Activated effector memory CD4-positive, alpha-beta T cell treated with anti-CD3 and anti-CD28 coated beads, Interleukin-2, amount 50 U/mL, for 16 hours (primary cell): ENCODE measurements at regions not wholly inside any gene's neighbourhood (a gene's known extent, or its start where the extent isn't known, plus 50 kb on each side); places are given as distances from the start of the nearest gene placed in this dataset.
"Not testable (repeated sequence)": the region's sequence is repeated elsewhere in the genome, so short reads cannot be mapped to it uniquely, and the experiment has no call there.

Source experiments
- DNase-seq: peaks from one replicate; pipeline ENCODE4 v3.0.0-alpha.2; 2020

DNA sequence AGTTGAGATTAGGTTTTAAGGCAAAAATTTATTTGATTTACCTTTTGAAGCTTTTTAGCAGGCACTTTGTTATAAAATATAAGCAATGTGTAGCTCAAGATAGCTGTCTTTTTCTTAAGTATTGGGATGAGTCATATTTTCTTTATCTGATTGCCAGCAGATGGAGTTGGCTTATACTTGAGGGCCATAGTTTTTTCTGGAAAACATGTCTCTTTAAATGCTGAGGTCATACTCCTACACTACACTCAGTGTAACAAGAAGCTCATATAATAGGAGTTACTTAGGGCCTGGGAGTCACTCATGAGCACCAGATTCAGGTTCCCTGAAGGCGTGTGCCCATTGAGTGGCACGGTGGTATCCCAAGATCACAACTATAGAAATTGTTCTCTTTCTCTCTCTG, 579.8 kb downstream of the EDEM1 start:
- no peak for DNase-seq

DNA sequence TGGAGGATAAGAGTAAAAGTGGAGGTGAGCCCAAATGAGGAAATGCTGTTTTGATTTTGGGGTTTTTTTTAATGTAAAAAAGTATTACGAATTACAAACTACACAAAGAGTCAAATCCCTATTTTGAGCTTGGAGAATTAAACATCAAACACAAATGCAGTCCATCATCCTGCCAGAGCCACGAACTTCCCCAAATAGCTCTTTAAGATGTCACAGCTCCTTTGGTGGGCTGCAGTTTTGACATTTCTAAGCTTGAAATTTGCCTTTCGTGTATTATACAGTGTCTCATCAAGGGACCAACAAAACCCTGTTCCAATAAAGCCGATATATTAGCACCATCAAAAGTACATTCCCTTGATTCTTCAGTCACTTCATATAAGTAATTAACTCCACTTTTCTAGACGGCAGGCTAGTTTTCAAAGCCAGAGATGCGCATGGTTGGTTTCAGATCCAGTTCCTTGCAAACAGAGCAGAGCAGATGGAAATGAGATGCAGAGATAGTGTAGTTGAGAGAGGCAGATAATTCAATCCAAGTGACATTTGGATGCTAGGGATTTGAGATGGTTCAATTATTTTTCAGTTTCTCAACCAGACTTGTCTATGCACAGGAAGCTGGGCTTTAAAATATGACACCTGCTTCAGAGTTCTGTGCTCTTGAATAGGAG, 580.9 kb downstream of the EDEM1 start:
- DNase-seq: no peak

DNA sequence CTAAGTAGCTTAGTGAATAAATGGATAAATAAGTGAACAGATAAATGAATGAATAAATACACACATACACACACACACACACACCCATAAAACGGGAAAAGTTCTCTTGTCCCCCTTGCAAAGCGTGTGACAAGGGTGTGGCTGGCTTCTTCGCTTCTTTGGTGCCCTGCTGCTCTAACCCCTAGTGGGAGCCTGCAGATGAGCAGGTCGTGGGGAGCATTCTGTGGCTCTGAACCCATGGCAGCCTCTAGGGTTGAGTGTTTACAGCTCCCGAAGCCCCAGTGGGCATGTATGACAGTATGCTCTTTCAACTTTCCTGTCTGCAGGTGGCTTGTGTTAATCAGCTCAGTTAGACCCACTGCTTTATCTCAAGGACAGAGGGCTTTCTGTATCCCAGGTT, 582.3 kb downstream of the EDEM1 start:
- no peak for DNase-seq

DNA sequence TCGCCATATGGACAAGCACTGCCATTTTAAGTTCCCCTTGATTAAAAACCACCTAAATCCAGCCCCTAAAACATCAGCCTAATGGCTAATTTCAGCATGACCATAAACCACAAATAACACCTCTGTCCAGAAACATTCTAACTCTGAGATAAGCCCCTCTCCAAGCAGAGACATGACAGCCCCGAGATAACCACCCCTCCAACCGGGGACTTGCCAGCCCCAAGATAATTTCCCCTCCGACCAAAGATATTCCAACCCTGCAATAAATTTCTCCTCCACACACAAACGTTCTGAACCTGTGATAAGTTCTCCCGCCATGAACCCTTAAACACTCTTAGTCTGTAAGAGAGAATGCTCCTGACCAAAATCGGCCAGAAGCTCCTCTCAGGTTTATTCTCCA, 586.8 kb downstream of the EDEM1 start:
- no peak for DNase-seq

DNA sequence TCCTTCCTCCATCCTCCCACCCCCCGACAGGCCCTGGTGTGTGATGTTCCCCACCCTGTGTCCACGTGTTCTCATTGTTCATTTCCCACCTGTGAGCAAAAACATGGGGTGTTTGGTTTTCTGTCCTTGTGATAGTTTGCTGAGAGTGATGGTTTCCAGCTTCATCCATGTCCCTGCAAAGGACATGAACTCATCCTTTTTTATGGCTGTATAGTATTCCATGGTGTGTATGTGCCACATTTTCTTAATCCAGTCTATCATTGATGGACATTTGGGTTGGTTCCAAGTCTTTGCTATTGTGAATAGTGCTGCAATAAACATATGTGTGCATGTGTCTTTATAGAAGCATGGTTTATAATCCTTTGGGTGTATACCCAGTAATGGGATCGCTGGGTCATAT, 587.6 kb downstream of the EDEM1 start:
- DNase-seq: not testable (repeated sequence)

DNA sequence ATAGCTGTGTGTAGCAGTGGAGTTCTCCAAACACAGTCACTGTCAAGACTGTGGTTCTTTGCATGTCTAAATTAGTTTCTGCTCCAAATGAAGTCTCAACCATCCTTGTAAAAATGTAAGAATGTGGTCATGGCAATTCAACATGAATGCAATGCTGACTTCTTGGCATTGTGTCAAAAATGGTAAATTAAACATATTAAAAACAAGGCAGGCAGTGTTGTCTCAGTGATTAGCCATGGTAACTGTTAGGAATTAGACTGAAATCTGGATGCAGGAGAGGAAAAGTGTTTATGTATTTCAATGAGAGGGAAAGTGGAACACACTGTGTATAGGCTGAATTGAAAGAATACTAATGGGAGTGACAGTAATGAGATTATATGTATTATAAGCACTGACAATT, 597.2 kb downstream of the EDEM1 start:
- DNase-seq: no peak

DNA sequence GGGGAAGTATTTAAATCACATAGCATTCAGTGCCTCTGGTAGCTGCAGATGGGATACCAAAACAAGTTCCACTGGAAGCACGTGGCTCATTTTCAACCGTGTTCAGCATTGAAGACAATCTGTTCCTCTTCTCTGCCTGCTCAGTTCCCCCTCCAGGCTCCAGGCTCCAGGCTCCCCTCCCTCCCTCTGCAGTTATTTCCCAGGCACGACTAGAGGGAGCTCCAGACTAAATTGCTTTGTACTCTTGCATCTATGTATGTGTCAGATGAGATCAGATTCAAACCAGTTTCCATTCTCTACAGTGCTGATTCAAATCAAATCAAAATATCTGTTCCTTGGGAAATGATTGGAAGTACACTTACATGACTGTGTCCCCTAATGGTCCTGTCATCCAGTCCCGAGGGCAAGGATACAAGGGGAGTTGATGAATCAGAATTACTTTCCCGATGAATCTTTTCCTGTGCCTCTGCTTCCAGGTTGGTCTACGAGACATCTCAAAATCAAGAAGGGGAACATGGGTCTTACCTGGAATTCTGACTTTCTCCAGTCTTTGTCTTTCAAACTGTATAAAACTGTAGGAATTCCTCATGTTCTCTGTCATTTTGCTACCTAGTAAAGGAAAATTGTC, 600.5 kb downstream of the EDEM1 start:
- no peak for DNase-seq

DNA sequence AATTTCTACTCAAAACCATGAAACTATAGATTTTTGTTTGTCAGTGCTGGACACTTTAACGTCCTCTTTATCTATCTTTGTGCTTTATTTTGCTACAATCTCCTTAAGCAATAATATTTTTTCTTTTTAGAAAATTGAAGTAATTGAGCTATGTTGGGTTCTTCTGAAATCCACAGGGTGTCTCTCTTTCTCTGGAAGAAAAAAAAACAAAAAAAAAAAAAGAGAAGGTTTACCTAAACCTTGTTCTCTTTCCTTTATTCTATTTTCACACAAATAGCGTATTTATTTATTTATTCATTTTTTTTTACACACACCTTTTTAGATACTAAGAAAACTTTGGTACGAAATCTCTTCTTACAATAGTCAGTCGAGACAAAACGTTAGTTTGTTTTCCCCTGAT, 601.0 kb downstream of the EDEM1 start:
- no peak for DNase-seq

DNA sequence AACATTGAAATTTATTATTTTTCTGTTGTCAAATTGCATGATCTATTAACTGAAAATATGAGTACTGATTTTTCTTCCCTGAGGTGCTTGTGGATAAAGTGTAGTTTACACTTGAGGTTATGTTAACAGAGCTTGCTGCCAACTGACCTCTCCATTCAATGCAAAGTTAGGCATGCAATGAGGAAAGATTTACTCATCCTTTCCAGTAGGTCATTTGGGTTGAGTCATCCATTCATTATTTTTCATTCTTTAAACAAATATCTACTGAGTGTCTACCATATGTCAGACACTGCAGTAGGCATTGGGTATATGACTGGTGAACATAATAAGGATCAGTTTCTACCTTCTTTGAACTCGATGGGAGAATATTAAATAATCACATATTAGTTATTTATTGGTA, 604.1 kb downstream of the EDEM1 start:
- no peak for DNase-seq

DNA sequence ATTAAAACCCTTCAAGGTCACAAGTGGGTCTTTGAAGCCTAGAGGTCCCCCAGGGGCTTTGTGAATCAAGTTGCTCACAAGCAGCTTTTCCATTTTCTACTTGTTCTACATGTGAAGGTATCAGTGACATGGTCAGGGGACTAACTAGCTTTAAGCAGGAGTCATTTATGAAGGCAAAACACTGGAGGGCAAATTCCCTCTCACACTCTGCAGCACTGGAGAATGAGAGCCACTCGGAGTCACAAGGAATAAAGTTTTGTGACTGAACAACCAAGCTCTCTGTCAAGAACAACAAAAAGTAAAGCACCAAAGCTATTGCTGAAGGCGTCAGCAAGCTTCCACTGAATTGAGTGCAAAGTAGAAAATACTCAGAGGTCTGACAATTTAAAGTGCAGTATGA, 609.0 kb downstream of the EDEM1 start:
- no peak for DNase-seq

DNA sequence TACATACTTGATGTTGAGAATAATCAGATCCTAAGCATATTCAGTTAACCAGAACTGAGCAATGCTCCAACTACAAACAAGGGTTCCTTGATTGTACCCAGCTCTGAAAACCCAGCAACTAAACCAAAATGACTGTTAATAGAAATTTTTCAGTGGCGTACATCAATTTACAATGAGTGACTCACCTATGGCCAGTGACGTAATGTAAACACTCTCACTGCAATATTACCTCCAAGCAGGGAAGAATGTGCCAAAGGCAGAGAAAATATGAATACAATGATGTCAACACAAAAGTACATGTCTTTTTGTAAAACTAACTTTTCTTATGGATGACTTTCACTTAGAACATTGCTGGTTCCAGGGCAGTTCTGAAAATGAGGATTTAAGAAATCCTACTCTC, 611.3 kb downstream of the EDEM1 start:
- DNase-seq: no peak

DNA sequence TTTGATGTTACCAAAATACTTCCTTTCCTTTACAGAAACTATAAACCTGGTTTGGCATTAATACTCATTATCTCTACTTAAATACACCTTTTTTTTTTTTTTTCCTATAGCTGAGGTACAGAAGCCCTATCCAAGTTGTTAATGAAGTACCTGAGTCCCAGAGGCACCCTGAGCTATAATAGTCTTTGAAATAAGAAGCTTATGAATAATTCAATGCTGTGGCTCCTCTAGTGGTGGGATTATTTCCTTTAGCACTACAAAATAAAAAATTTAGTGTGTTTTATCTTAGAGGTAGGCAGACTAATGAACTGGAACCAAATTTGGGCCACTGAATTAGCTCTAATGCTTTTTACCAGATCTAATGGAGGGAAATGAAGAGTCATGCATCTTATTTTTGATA, 611.9 kb downstream of the EDEM1 start:
- DNase-seq: no peak

DNA sequence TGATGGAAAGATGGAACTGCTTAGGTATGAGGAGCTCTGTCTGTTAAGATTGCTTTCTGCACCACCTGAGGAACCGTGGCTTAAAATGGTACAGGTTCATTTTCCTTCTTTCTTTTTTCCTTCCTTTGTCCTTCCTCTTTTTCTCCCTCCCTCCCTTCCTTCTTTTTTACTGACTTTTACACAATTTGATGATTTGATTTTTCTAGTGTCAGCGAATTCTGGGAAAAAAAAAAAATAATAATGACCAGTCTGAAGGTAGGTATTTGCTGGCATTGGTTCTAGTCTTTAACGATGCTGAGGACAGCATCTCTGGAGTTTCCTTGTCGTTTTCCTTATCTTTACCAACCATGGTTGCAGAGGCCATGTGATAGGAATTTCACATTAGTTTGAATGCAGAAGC, 613.5 kb downstream of the EDEM1 start:
- no peak for DNase-seq

DNA sequence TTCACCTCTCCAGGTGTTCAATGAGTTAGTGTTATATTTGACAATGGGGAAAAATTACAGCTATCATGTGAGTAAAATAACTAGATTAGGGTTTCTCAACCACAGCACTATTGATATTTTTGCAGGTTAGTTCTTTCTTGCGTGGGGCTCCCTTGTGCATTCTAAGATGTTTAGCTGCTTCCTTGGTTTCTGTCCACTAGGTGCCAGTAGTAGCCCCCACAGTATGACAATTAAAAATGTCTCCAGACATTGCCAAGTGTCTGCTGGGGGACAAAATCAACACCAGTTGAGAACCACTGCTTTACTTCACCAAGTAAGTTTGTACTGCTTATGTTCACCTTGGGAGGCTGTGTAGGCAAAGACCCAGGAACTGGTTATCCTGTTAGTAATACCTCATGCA, 618.7 kb downstream of the EDEM1 start:
- DNase-seq: no peak

DNA sequence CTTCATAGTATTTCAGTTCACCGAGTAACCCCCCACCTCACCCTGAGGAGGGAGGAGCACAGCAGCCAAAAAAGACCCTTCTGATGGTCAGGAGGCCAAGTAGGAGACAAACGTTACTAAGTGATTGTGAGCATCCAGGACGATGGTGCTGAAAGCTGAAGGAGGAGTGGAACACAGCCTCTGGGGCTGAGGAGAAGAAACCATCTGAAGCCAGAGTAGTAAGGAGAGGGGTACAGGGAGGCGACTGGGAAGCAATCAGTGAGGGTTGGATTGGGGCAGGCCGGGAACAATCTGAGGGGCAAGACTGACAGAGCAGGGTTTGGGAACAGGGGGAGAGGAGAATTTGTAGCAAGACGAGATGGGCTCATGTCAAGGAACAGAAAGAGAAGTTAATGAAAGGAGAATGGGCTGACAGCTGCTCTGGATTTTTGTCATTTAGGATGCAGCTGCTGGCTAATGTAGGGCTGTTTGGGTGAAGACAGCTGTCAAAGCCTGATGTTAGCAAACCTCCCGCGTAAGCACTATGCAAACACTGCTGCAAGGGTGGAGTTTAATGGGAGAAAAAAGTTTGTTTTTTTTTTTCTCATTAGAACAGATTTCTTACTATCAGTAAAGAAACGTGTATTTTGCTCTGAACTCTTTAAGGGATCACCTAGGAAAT, 622.2 kb downstream of the EDEM1 start:
- DNase-seq: no peak

DNA sequence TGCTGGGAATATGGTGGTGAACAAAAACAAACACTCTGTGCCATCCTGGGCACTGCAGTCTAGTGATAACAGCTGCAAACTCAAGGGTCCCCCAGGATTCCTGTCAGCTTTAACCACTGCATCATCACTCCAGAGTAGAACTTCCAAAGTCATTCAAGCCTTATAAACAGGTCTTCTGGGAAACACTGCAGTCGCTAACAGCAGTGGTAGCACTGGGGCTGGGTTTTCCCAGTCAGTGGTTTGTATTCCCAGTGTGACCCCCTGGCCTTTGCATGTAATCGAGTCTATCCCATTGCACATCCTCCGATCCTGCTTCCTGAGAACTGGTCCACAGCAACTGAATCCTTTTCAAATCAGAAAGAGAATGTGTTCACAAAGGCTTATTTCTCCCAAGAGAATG, 623.5 kb downstream of the EDEM1 start:
- no peak for DNase-seq

DNA sequence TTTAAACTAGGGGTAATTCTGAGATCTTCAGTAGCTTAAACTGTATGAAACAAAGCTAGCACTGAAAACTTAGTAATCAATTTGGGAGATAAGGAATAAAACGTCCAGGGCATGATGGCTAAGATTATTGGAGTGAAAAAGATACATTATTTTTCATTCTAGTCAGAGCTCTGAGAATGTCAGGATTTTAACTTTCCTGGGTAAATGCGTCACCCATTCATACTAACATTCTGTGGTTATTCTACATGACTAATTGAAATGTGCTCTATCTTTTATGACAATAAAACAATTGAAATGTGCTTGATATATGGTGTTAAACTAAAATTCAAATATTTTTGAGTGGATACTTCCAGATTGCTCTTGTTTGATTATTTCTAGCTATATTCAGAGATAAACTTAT, 626.0 kb downstream of the EDEM1 start:
- no peak for DNase-seq

DNA sequence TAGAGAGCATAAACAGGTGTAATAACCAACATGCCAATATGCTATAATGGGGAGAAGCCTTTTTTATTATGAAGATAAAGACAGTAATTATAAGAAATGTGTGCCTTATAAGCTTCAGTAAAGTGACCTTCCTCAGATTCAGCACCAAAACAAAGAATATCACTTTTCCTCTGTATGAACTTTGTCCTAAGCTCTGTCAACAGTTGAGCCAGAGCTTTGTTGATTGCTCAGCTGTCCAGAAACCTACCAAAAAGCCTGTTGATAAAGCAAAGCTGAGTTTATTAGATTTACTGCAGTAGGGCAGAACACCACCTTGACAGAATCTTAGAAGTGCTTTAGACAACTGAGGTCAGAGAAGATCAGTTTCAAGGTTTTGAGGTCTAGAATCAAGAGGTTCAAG, 635.3 kb downstream of the EDEM1 start:
- DNase-seq: no peak

DNA sequence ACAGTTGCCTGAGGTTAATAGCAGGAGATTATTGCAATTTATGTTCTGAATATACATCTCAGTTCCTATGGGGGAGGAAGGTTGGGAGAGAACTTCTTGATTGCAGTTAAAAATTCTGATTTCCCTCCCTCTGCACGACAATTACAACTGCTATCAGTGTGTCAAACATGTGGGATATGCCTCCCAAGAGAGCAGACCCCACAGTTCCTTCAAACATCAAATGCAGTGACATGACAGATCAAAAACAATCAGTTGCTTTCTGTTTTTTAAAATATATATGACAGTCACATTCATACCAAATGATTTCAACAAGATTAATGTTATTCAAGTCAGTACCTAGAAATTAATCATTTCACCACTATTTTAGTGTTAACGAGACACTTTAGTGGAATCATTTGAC, 639.0 kb downstream of the EDEM1 start:
- no peak for DNase-seq

DNA sequence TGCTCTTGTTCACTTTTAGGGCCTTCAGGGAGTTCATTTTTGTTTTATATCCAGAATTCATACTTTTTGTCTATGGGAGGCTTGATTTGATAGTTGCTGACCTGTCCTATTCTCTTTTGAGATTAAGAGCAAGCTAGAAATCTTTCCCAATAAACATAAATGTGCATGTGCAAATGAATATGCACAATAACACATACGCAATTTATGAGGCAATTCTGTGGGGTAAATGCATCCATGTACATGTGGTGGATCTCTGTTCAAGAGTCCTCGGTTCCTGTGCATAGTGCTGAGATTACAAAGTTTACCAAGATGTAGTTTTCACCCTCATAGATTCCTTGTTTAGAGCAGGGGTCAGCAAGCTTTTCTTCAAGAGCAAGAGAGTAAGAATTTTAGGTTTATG, 640.7 kb downstream of the EDEM1 start:
- DNase-seq: no peak

DNA sequence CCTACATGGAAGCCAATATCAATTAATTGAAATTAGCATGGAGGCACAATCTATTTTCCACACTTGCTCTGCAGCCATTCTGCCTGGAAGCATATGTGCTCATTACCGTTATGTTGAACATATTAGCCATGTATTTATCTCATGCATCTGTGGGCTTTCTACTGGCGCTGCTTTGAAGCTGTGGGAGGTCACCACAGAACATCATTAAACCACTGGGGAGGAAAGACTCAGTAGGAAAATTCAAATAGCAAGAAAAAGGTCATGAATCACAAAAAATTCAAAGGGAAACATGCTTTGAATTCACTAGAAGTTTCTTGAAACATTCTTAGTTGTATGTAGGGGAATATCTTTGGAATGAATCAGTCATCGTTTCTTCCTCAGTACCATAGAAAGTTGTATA, 652.5 kb downstream of the EDEM1 start:
- DNase-seq: no peak

DNA sequence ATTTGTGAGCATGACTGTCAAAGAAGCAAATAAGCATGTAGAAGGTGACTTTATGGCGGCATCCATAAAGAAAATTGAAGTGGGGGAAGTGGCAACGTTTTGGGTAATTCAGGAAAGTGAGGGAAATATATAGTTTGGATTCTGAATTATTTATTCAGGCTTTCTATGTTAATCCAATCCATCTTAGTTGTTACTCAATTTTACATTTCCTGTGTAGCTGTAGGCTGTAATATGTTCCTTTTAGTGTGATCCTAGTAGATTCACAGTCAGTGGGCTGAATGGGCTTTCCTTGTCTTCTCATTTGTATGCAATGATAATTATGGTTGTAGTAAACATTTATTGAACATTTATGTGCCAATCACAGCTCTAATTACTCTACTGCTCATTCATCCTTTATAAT, 654.1 kb downstream of the EDEM1 start:
- DNase-seq: no peak

DNA sequence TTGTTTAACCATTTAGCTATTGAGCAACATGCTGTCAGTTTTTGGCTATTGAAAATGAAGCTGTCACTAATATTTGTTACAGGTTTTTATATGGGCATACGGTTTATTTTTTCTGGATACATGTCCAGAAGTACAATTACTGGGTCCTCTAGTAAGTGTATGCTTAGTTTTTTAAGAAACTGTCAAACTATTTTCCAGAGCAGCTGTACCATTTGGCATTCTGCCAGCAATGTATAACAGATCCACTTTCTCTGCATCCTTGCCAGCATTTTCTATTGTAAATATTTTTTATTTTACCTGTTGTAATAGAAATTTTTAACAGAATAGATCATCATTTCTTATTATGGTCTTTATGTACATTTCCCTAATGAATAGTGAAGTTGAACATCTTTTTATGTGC, 658.8 kb downstream of the EDEM1 start:
- no peak for DNase-seq

DNA sequence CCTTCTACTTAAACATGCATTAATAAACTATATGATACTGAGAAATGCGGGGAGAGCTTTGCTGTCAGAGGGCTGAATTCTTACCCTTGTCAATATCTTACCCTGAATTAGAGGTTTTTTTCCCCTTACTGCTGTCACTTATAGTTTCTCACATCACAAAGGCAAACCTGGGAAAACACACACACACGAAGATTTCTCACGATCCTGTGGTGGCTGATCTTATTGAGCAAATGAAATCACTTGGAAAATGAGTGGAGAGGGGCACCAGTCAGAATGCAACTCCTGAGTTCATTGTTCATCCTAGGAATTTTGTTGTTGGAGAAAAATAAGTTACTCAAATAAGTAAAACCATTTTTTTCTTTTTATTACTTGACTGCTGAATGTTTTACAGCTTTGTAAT, 673.6 kb downstream of the EDEM1 start:
- no peak for DNase-seq

DNA sequence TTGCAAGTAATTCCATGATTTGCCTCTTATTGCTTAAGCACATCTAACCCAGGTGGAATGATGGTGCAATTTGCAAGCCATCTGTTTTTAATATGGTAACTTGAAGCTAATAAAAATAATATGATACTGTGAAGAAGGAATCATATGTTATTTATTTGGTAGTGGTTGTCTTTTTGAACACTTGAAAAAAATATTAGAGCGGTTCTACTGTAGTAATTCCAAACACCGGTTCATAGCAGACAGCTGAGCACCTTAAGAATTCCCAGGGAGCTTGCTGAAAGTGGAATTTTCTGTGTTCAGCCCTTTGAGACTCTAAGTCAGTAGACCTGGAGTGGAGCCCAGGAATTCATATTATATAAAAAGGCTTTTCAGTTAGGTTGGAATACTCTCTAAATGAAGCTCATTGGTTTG, 687.4 kb downstream of the EDEM1 start:
- DNase-seq: no peak
